Cardiac muscle cell (in vitro differentiated cells and primary cell): ENCODE measurements at regions not wholly inside any gene's neighbourhood (a gene's known extent, or its start where the extent isn't known, plus 50 kb on each side); places are given as distances from the start of the nearest gene placed in this dataset.

Source experiments
- DNase-seq, 2 donors: peaks; one replicate each; pipeline versions ENCODE4 v3.0.0 to v3.0.0-alpha.2; 2010 to 2017; ENCODE audit warnings: low read depth in 1 of 2, low spot score in 1 of 2
- H3K27ac ChIP-seq: fragments of 200-600 bp; sonication (generic); 2 replicates; pipeline ENCODE4 v1.5.1; 2016
- H3K27me3 ChIP-seq: fragments of 200-600 bp; sonication (generic); 2 replicates; pipeline ENCODE4 v1.6.0; 2016; ENCODE audit warnings: control low read depth
- H3K36me3 ChIP-seq: fragments of 200-600 bp; sonication (generic); 2 replicates; pipeline ENCODE4 v1.5.1; 2016; ENCODE audit warnings: control low read depth
- H3K4me1 ChIP-seq: fragments of 200-600 bp; sonication (generic); 2 replicates; pipeline ENCODE4 v1.8.1; 2017; ENCODE audit warnings: low read depth, mild to moderate bottlenecking, mixed run types
- H3K4me3 ChIP-seq: fragments of 200-600 bp; sonication (generic); 2 replicates; pipeline ENCODE4 v1.5.1; 2016; ENCODE audit warnings: mild to moderate bottlenecking
- H3K9me3 ChIP-seq: fragments of 200-600 bp; sonication (generic); 2 replicates; pipeline ENCODE4 v1.5.1; 2017; ENCODE audit warnings: low read depth, mild to moderate bottlenecking, control low read depth
- CTCF ChIP-seq: IDR thresholded peaks from 2 replicates; pipeline ENCODE4 v1.5.1; 2012; ENCODE audit warnings: low read depth, mild to moderate bottlenecking, low read length

GRCh38 chr12:97899956-97900355 lies 437.4 kb downstream of the RMST start:
- H3K4me1 ChIP-seq, result no peaks in the 10 kb centered on the region
- no peak overlapping the region for H3K4me3 ChIP-seq
- H3K27me3 ChIP-seq, result no peaks in the 10 kb centered on the region
- DNase-seq, result no peak
- H3K36me3 ChIP-seq, result no peaks in the 10 kb centered on the region
- TF ChIP-seq CTCF, result no peak
- H3K9me3 ChIP-seq, result no peaks in the 10 kb centered on the region
- H3K27ac ChIP-seq, result no peak overlapping the region

DNA sequence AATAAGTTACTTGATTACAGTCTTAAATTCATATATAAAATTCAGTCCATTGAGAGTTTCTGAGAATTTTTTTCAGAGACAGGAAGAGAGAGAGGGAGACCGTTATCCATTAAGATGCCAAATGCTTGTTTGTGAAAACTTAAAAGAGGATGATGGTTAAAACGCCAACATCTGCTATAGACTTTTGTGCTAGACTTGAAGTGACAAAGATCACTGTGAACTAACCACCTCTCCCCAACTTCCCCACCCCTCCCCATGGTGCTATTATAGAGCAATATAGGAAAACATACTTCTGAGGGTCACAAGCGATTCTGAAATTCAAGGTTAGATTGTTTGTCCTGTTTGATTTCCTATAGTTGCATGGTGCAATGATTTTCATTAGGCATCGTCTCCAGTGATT lies 440.8 kb downstream of the RMST start:
- Histone ChIP-seq H3K9me3 (no peaks in the 10 kb centered on the region), H3K36me3 (no peaks in the 10 kb centered on the region), H3K27me3 (no peaks in the 10 kb centered on the region), H3K4me3 (no peak overlapping the region), H3K27ac (no peak overlapping the region), H3K4me1 (no peaks in the 10 kb centered on the region)
- TF ChIP-seq CTCF, result no peak
- no peak for DNase-seq

DNA sequence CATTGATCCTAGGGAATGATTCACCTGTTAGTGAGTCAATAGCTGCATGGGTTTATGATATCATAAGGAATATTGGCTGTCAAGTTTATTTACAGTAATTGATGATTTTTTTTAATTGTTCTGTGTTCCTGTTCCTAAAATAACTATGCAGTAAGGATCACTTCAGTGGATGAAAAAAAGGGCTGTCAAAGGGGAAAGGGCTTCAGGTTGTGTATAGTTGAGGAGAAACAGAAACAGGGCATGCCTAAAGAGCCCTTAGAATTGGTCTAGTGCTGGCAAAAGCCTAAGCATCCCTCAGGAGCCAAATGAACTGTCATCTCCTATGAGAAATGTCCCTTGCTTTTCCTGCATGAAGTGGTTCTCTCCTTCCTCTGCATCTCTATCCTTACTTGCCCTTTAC lies 444.9 kb downstream of the RMST start:
- Histone ChIP-seq H3K36me3 (no peaks in the 10 kb centered on the region), H3K27me3 (no peaks in the 10 kb centered on the region), H3K4me1 (no peaks in the 10 kb centered on the region), H3K9me3 (no peaks in the 10 kb centered on the region), H3K4me3 (no peak overlapping the region), H3K27ac (no peak overlapping the region)
- DNase-seq, result peak in 1 of 2 donors; percentile 8
- no peak for TF ChIP-seq CTCF

- no peak for TF ChIP-seq CTCF
- Histone ChIP-seq H3K4me3 (no peak overlapping the region), H3K9me3 (no peaks in the 10 kb centered on the region), H3K27ac (no peak overlapping the region), H3K4me1 (no peaks in the 10 kb centered on the region), H3K36me3 (no peaks in the 10 kb centered on the region), H3K27me3 (no peaks in the 10 kb centered on the region)
- no peak for DNase-seq
These were observed 448.0 kb downstream of the RMST start for GRCh38 chr12:97910559-97910958.

DNA sequence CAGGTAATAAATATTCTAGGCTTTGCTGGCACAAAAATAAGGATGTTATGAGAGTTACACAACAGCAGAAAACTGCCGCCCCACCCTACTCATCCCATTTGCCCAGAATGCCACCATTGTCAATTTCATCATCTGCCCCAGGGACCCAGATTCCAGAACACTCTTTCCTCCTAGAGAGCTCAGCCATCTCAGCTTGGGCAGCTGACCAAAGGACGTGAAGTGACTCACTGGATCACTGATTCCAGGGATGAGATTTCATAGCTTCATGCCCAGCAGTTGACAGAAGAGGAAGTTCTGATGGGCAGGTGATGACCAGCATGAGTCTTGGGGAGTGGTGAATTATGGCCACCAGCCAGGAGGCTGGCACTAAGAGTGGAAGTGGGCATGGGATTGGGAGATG lies 450.3 kb downstream of the RMST start:
- Histone ChIP-seq H3K4me1 (no peaks in the 10 kb centered on the region), H3K27me3 (no peaks in the 10 kb centered on the region), H3K36me3 (no peaks in the 10 kb centered on the region), H3K4me3 (no peak overlapping the region), H3K27ac (no peak overlapping the region), H3K9me3 (no peaks in the 10 kb centered on the region)
- no peak for DNase-seq
- no peak for TF ChIP-seq CTCF
